HG03066 (cell line): ENCODE measurements at regions not wholly inside any gene's neighbourhood (a gene's known extent, or its start where the extent isn't known, plus 50 kb on each side); places are given as distances from the start of the nearest gene placed in this dataset.
"Not testable (repeated sequence)": the region's sequence is repeated elsewhere in the genome, so short reads cannot be mapped to it uniquely, and the experiment has no call there.

Experiments used
- ATAC-seq: cut with Tn5 transposase; IDR thresholded peaks from one replicate; pipeline ENCODE4 v1.9.1; 2021; ENCODE audit warnings: low read depth; ENCODE audit not compliant: unreplicated experiment

- ATAC-seq, result no peak
Measured at GRCh38 chr5:38149815-38150195, 108.6 kb upstream of the EGFLAM start.

DNA sequence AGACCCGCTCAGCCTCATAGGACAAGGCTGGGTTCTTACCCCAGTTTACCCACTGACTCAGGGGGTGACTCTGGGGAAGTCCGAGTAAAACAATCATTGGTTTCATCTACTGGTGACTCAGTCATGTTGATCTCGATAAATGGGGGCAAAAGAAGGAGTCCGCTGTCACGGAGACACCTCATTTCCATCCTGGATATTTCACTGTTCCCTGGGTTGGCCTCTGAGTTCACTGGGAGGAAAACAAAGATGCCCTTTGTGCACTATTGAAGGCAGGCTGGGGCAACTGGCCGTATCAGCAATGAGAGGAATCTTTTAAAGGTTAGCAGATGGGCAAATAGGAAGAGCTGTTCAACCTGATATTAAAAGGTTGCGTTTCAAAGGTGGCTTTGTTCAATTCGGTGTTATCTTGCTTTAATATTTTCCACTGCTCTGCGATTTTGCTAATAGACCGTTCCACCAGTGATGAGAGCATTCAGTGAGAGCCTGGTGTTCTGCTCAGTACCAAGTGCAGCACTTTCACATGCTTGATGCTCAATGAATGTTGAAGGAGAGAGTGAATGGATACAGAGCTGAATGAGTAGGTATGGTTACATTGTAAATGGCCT, 110.2 kb upstream of the EGFLAM start:
- ATAC-seq, result no peak

- no peak for ATAC-seq
Measured at GRCh38 chr5:38143384-38143783, 115.0 kb upstream of the EGFLAM start.

DNA sequence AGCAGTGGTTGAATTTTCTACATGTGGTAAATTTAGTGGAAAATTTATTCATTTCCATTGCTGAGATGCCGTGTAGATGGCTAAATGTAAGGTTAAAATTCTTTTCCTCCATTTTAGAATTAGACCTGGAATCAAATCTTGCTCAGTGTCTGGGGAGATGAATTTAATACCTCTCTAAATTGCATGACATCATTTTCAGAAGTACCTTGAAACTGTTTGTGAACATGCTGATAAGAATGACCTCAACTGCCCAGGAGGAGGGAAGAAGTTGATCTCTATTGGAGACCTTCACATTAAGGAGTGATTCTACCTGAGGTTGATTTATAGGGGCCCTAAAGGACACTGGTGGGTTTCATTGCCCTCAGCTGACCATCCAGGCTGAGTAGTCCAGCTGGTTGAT, 116.7 kb upstream of the EGFLAM start:
- no peak for ATAC-seq

DNA sequence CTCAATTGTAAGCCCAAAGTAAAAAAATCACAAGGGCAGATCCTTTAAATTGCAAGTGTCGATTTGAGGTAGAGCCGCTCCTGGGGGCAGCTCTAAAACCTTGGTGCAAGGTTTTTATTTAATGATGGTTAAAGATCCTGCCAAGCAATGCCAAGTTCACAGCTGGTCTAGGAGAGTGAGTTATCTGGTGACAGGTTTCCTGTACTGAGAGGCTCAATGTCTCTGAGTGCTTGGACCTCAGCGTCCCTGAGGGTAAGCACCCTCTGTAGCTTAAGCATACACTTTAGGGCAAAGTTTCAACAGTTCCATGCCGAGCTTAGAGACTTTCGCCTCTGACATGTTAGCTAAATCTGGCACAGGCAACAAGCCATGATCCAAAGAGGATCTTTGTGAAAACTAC, 119.8 kb upstream of the EGFLAM start:
- ATAC-seq, result no peak

- no peak for ATAC-seq
Measured at GRCh38 chr5:38135486-38136039, 122.8 kb upstream of the EGFLAM start.

- ATAC-seq, result no peak
Measured at GRCh38 chr5:38134810-38135209, 123.5 kb upstream of the EGFLAM start.

GRCh38 chr5:38134294-38134693, 124.1 kb upstream of the EGFLAM start:
- ATAC-seq, result not testable (repeated sequence)

GRCh38 chr5:38131686-38132085, 126.7 kb upstream of the EGFLAM start:
- no peak for ATAC-seq

- ATAC-seq, result no peak
Measured at GRCh38 chr5:38124321-38124720, 134.0 kb upstream of the EGFLAM start.

DNA sequence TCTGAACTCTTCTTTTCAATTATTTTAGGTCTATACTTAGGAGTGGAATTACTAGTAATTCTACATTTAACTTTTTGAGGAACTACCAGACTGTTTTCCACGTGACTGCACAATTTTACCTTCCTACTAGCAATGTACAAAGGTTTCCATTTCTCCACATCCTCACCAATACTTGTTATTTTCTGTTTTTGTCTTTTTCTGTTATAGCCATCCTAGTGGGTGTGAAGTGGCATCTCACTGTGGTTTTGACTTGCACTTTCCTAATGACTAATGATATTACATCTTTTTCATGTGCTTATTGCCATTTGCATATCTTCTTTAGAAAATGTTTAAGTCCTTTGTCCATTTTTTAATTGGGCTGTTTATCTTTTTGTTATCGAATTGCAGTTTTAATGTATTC, 136.9 kb upstream of the EGFLAM start:
- ATAC-seq, result no peak

GRCh38 chr5:38119836-38120235, 138.5 kb upstream of the EGFLAM start:
- ATAC-seq, result no peak

GRCh38 chr5:38117784-38118479, 140.4 kb upstream of the EGFLAM start:
- no peak for ATAC-seq

- no peak for ATAC-seq
Measured at GRCh38 chr5:38115318-38115827, 143.0 kb upstream of the EGFLAM start.

DNA sequence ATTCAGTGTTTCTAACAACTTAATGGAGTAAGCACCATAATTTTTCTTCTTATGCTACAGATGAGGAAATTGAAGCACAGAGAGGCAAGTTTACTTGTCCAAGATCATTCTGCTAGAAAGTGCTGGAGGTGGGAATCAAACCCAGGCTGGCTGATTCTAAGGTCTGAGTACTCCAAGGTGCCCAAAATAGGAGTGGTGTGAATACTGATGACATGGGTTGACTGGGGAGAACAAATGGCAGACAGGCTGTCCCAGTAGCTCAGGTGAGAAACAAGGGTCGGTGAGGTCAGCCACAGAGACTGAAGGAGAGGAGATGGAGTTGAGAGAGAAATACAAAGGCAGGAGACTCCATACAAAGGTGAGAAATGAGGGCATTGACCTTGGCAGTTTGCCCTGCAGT, 144.5 kb upstream of the EGFLAM start:
- no peak for ATAC-seq

DNA sequence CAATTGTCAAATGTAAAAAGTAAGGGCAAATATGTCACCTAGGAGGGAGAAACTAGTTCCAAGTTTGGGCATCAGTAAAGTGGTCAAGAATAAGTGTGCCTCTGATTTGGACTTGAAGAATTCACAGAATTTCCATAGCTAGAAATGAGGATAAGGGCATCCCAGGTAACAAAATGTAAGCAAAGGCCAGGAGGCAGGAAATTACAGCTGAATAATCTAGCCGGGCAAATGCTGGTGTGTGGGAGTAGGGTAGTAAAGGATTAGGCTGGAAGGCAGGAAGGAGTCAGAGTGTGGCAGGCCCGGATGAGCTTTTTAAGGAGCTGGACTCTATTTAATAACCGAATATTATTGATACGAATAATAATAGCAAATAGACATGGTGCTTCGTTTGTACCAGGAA, 144.9 kb upstream of the EGFLAM start:
- ATAC-seq, result no peak

DNA sequence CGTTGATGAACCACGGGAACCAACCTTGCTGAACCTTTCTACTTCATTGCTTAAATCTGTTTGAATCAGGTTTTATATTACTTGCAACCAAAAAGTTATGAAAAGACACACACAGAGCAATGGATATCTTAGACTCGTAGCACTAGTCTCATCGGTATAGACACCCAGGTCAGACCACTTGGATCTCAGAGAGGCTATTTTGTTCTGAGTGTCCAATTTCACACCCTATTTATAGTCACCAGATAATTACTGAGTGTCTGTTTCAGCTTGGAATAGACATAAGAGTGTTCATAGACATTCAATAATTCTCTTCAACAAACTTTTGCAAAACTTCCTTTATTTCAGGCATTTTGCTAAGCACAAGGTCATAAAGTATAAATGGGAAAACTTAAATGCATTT, 145.4 kb upstream of the EGFLAM start:
- ATAC-seq, result no peak

DNA sequence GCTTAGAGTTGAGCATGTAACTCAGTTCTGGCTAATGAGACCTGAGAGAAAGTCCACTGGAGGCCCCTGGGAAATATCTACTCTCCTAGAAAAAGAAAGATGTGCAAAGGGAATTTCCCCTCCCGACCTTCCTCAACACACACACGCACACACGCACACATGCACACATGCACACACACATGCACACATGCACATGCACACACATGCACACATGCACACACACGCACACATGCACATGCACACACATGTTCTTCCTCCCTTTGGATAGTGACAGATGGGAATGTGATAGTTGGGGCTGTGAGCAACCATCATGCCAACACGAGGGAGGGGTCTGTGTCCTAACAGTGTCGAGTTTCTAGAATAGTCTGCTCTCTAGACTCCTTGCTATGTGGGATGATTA, 148.2 kb upstream of the EGFLAM start:
- no peak for ATAC-seq

DNA sequence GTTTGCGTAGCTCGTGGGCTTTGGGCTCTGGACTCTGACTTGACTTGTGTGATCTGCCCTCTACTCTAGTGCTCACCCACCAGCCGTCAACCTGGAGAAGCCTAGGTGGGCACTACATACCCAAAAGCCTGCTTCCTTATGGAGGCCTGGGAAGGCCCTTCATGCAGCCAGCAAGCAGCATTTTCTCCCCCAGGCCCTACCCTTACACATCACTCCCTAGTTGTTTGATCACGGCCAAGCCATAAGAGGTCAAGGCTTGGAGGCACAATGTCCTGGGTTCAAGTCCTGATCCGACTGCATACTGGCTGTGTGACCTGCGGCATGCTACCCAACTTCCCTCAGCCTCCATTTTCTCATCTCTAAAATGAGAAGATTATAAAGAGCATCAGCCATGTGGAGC, 151.3 kb upstream of the EGFLAM start:
- ATAC-seq, result no peak

GRCh38 chr5:38105801-38106200, 152.6 kb upstream of the EGFLAM start:
- ATAC-seq, result no peak

DNA sequence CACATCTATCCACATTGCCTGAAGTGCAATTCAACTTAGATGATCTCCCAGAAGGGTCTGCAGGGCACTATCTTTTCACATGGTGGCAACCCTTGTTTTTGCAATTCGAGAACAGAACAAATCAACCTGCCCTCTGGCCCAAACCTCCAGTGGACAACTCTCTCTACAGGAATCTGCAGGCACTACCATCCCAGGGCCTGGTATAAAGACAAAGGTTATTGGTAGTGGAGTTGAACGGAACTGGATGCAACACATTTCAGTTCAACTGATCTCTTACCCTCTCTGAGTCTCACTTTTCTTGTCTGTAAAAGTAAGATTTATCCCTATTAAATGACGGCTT, 153.2 kb upstream of the EGFLAM start:
- ATAC-seq, result no peak

GRCh38 chr5:38104497-38105230, 153.7 kb upstream of the EGFLAM start:
- no peak for ATAC-seq
